HG02852 (cell line): ENCODE measurements at regions not wholly inside any gene's neighbourhood (a gene's known extent, or its start where the extent isn't known, plus 50 kb on each side); places are given as distances from the start of the nearest gene placed in this dataset.
"Not testable (repeated sequence)": the region's sequence is repeated elsewhere in the genome, so short reads cannot be mapped to it uniquely, and the experiment has no call there.

Source experiments
- ATAC-seq: cut with Tn5 transposase; IDR thresholded peaks from one replicate; pipeline ENCODE4 v1.9.1; 2021; ENCODE audit warnings: mild to moderate bottlenecking, moderate library complexity; ENCODE audit not compliant: unreplicated experiment

- ATAC-seq, result no peak
Measured at GRCh38 chr6:121544691-121545090, 109.2 kb downstream of the GJA1 start.

DNA sequence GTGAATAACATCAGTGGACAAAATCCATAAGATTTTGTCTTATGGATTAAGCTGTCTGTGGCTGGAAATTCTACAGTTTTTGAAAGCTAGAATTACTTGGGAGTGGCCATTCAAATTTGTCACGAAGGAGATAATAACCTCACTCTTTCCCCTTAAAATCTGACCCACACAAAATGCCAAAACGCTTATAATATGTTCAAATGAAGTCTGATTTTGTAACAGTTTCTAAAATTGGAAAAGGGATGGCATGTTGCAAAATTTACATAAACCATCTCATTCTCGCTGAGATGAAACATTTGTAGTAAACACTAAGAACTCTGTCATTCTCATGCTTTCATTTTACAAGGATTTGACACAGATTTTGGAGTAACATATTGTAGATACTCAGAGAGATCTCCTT, 112.7 kb downstream of the GJA1 start:
- no peak for ATAC-seq

DNA sequence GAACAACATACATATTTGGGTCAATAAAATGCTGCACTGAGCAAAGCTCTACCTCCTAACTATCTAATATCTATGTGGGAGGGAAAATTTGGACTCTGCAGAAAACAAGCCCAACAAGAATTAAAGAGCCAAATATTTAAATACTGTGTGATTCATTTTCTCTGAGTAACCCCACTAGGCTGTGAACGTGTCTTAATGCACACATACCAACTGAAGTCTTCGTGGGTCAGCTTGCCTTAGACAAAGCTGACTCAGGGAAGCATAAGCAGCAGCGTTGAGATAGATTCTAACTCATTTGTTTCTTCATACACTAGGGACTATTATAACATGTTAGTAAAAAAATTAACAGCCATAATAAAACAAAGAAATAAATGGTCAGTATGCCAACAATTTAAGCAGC, 114.3 kb downstream of the GJA1 start:
- ATAC-seq, result no peak

DNA sequence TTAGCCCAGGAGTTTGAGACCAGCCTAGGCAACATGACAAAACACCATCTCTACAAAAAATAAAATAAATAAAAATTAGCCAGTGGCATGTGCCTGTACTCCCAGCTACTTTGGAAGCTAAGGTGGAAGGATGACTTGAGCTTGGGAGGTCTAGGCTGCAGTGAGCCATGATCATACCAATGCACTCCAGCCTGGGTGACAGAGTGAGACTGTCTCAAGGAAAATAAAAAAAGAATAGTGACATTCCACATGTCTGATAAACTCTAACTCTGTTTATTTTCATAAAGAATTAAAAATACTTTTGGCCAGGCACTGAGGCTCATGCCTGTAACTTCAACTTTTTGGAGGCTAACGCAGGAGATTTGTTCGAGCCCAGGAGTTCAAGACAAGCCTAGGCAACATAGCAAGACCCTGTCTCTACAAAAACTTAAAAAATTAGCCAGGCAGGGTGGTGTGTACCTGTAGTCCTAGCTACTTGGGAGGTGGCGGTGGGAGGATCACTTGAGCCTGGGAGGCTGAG, 115.1 kb downstream of the GJA1 start:
- ATAC-seq, result no peak

DNA sequence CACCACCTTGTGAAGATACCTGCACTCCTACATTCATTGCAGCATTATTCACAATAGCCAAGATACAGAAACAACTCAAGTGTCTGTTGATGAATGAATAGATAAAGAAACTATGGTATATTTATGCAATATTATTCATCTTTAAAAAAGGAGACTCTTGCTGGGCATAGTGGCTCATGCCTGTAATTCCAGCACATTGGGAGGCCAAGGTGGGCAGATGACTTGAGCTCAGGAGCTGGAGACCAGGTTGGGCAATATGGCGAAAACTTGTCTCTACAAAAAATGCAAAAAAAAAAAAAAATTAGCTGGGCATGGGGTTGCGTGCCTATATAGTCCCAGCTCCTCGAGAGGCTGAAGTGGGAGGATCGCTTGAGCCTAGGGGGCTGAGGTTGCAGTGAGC, 119.8 kb downstream of the GJA1 start:
- no peak for ATAC-seq

DNA sequence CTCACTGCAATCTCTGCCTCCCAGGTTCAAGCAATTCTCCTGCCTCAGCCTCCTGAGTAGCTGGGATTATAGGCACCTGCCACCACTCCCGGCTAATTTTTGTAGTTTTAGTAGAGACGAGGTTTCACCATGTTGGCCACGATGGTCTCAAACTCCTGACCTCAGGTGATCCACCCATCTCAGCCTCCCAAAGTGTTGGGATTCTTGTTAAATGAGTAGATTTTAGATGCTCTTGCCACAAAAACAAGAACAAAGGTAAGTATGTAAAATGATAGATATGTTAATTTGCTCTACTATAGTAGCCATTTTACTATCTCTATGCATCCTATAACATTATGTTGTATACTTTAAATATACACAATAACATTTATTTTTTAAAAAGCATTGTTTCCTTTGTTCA, 120.7 kb downstream of the GJA1 start:
- not testable (repeated sequence) for ATAC-seq

- no peak for ATAC-seq
Measured at GRCh38 chr6:121557146-121557940, 121.9 kb downstream of the GJA1 start.

GRCh38 chr6:121559611-121560269, 124.3 kb downstream of the GJA1 start:
- ATAC-seq, result no peak

DNA sequence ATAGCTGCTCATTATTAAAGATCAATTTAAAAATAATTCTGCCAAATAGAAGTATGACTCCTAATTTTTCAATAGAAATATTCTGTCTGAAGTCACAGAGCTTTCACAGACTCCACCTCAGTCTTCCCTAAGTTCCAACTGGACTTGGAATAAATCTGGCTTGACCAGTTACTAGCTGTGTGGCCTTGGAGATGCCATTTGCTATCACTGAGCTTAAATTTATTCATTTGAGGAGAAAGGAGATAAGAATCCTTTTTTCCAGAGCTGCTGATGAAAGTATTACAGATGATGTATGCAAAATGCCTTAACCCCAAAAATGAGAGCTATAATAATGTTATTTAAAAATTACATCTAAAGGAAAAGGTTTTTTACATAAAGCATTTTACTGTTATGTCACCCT, 125.0 kb downstream of the GJA1 start:
- no peak for ATAC-seq

GRCh38 chr6:121563286-121563685, 127.8 kb downstream of the GJA1 start:
- ATAC-seq, result no peak

- not testable (repeated sequence) for ATAC-seq
Measured at GRCh38 chr6:121564529-121564928, 129.1 kb downstream of the GJA1 start.

GRCh38 chr6:121571455-121571854, 136.0 kb downstream of the GJA1 start:
- no peak for ATAC-seq

- no peak for ATAC-seq
Measured at GRCh38 chr6:121573481-121573880, 138.0 kb downstream of the GJA1 start.

DNA sequence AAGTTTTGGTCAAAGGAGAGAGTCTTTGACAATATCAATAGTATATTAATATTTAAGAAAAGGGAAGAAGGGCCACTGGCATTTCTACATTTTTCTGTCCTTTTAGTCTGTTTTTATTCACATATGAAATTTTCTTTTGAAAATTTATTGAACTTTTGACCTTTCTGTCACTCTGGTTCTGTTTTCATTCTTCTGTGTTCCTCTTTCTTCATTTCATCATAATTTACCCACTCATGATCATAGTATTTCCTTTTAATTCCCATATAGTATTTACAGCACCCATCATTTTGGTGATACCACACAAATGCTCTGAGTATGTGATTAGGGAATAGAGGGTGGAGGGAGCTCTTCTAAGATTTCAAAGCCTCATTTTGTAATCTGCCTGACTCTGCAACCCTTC, 142.8 kb downstream of the GJA1 start:
- no peak for ATAC-seq

- no peak for ATAC-seq
Measured at GRCh38 chr6:121579478-121579877, 144.0 kb downstream of the GJA1 start.

DNA sequence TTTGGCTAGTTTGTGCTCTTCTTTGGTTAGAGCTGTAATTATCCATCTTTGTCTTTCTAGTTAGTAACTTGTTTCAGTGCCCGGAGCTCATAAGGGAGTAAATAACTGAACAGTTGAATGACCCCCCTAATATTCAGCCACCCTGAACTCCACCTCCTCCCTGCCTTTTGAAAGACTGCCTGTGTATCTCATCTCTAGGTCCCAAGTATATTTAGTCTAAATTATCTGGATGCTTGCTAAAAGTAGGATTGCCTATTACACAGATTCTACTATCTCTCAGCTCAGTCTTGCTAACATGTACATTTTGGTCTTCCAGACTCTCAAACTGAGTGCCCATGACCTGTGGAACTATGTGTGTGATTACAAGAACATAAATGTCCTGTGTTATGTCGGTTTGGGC, 145.9 kb downstream of the GJA1 start:
- ATAC-seq, result no peak

GRCh38 chr6:121582262-121582661, 146.8 kb downstream of the GJA1 start:
- no peak for ATAC-seq

DNA sequence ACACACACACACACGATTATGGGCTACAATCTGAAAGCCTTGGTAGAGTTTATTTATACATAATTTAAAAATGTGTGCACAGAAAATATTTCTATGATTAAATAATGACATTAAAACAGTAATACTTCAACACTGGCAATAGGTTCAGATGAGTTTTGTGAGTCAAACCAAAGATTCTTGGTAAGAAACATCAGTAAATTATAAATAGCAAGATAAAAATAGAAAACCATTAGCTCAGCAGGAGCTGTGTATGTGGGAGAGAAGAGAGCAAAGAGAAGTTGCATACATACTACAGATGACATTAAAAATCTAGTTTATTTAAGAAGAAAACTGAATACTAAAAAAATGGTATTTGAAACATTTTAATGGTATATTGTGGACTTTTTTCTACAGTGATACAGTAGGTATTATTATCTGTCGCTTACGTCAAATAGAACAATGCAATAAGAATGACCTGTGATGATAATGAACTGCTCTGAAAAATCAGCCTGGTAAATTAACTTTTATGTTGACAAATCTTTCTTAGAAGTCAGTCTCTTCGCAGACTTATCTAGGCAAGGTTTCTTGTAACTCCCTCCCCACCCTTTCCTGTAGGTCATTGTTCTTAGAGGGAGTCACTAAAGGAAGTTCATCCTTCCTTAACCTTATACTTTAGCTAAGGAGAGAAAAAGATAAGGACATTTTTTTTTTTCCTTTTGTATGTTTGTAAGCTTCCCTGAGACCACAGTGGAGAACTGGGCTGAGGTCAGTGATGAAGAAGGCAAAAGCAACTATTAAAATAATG, 149.3 kb downstream of the GJA1 start:
- no peak for ATAC-seq

- no peak for ATAC-seq
Measured at GRCh38 chr6:121590438-121590837, 155.0 kb downstream of the GJA1 start.

GRCh38 chr6:121590916-121591315, 155.5 kb downstream of the GJA1 start:
- ATAC-seq, result no peak

GRCh38 chr6:121592261-121592935, 157.0 kb downstream of the GJA1 start:
- ATAC-seq, result no peak
